ENCODE measurements at regions not wholly inside any gene's neighbourhood (a gene's known extent, or its start where the extent isn't known, plus 50 kb on each side); places are given as distances from the start of the nearest gene placed in this dataset.

DNA sequence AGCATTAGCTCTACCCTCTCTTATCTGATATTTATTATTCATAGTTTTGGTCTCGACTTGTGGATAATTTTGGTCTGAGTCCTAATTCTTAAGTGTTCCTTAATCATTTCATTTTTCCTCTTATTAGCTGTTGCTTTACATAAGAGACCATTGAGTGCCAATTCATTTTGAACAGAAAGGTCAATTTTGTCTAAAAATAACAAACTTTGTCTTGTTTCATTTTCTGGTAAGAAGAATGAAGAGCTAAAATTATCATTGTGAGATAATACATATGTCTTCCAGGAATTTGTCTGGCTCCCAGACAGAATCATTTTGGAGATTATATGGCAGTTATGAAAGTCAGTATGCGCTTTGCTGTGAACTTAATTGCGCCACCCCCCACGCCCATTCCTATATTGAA lies 1471.8 kb downstream of the PCDH7 start:
- TF ChIP-seq, protein P1, sequence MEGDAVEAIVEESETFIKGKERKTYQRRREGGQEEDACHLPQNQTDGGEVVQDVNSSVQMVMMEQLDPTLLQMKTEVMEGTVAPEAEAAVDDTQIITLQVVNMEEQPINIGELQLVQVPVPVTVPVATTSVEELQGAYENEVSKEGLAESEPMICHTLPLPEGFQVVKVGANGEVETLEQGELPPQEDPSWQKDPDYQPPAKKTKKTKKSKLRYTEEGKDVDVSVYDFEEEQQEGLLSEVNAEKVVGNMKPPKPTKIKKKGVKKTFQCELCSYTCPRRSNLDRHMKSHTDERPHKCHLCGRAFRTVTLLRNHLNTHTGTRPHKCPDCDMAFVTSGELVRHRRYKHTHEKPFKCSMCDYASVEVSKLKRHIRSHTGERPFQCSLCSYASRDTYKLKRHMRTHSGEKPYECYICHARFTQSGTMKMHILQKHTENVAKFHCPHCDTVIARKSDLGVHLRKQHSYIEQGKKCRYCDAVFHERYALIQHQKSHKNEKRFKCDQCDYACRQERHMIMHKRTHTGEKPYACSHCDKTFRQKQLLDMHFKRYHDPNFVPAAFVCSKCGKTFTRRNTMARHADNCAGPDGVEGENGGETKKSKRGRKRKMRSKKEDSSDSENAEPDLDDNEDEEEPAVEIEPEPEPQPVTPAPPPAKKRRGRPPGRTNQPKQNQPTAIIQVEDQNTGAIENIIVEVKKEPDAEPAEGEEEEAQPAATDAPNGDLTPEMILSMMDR (IDR thresholded peaks at IDR 0.05; ENCODE audit: low read depth, low read length) = no peak
- no peaks in the 10 kb centered on the region for H3K4me1 ChIP-seq
- no peaks in the 10 kb centered on the region for H3K27me3 ChIP-seq
- DNase-seq = no peak
- no peaks in the 10 kb centered on the region for H3K36me3 ChIP-seq
- no peaks in the 10 kb centered on the region for H3K9me3 ChIP-seq
- H3K4me3 ChIP-seq (ENCODE audit: low read depth, low read length) = no peak overlapping the region

DNA sequence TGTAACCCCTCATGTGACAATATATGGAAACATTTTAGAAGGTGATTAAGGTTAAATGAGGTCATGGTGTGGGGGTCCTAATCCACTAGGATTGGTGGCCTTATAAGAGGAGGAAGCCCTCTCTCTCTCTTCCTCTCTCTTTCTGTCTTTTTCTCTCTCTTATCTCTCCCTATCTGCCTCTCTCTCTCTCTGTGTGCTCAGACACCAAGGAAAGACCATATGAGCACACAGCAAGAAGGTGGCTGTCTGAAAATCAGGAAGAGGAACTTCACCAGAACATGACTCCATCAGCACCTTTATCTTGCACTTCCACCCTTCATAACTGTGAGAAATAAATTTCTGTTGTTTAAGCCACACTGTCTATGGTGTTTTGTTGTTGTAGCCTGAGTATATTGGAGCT lies 1472.2 kb downstream of the PCDH7 start:
- no peaks in the 10 kb centered on the region for H3K27me3 ChIP-seq
- no peak for DNase-seq
- no peaks in the 10 kb centered on the region for H3K4me1 ChIP-seq
- no peaks in the 10 kb centered on the region for H3K36me3 ChIP-seq
- no peaks in the 10 kb centered on the region for H3K9me3 ChIP-seq
- no peak overlapping the region for H3K4me3 ChIP-seq (ENCODE audit: low read depth, low read length)
- TF ChIP-seq, protein P1 (IDR thresholded peaks at IDR 0.05; ENCODE audit: low read depth, low read length) = no peak

DNA sequence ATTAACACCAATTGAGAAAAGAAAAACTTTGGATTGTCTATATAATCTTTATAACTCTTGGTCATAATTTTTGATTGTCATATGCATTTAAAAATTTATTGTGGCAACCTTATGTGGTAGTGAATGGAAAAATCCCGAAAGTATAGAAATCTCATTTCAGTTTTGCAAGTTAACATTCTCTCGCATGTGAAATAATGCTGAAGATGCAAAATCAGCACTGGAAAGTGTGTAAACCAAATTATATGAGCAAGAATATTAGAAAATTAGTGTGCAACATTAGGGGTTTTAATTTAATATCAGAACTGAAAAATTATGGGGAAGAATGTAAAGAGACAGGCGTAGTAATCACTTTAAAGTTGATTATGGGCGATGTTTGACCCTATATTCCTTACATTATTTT lies 1472.8 kb downstream of the PCDH7 start:
- H3K4me1 ChIP-seq = no peaks in the 10 kb centered on the region
- no peak for DNase-seq
- H3K36me3 ChIP-seq = no peaks in the 10 kb centered on the region
- TF ChIP-seq, protein P1 (IDR thresholded peaks at IDR 0.05; ENCODE audit: low read depth, low read length) = no peak
- no peaks in the 10 kb centered on the region for H3K9me3 ChIP-seq
- H3K4me3 ChIP-seq (ENCODE audit: low read depth, low read length) = no peak overlapping the region
- H3K27me3 ChIP-seq = no peaks in the 10 kb centered on the region

DNA sequence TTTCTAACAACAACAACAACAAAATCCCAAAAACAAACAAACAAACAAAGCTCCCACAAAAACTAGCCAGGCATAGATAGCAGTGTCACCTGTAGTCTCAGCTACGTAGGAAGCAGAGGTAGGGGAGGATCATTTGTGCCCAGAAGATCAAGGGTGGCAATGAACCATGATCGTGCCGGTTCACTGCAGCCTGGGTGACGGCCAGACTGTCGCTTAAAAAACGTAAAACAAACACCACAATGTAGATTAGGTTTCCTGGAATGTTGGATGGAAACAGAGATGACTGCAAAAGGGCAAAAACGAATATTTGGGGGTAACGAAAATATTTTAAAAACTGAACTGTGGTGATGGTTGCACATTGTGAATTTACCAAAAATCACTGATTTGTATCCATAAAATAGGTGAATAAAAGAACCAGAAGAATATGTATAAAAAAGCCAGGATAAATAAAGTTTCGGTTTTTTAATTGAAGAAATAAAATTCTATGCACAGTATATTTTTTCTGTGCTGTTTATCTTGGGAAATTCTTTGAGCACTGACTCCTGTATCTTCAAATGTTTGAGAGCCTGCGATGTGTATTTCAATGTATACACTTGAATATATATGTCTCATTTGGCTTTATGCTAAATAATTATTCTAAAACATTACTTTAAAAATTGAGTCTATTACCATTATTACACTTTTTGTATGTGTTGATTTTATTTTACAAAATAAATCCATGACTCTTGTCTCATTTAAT lies 1477.0 kb downstream of the PCDH7 start:
- H3K4me1 ChIP-seq = no peaks in the 10 kb centered on the region
- H3K36me3 ChIP-seq = no peaks in the 10 kb centered on the region
- no peaks in the 10 kb centered on the region for H3K9me3 ChIP-seq
- DNase-seq = no peak
- TF ChIP-seq, protein P1 (IDR thresholded peaks at IDR 0.05; ENCODE audit: low read depth, low read length) = no peak
- H3K4me3 ChIP-seq (ENCODE audit: low read depth, low read length) = no peak overlapping the region
- H3K27me3 ChIP-seq = no peaks in the 10 kb centered on the region

DNA sequence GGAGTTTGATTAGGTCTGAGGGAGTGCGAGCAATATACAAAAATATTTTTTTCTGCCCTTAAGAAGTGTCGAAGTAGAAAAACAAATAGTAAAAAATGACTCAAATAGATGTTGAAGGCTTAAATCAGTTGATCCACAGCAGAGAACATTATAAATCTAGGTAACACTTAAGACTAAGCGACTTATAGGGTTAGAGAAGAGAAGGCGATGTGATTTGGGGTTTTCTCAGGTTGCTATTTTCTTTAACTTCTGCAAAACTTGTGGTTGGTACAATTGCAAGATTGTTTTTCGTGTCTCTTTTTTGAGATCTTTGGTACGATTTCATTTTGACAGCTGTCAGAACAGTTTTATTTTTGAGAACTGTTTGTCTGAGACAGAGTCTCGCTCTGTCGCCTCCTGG lies 1479.5 kb downstream of the PCDH7 start:
- Histone ChIP-seq H3K9me3 (no peaks in the 10 kb centered on the region), H3K36me3 (no peaks in the 10 kb centered on the region), H3K27me3 (no peaks in the 10 kb centered on the region), H3K4me3 (ENCODE audit: low read depth, low read length) (no peak overlapping the region), H3K4me1 (no peaks in the 10 kb centered on the region)
- no peak for DNase-seq
- TF ChIP-seq, protein P1 (IDR thresholded peaks at IDR 0.05; ENCODE audit: low read depth, low read length) = no peak

DNA sequence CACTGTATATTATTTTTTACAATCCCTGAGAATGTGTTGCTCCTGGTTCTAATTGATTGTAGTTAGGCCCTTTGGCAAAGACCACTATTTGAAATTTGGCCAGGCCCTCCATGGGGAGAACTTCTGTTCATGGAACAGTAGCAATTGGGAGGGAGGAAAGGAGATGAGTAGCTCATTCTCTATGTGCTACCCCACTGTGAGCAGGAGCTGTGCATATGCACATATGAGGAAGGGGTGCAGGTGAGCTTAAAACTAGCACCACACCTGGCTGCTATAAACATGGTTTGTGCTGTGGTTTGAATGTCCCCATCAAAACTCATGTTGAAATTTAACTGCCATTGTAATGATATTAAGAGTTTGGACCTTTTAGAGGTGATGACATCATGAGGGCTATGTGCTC lies 1483.2 kb downstream of the PCDH7 start:
- Histone ChIP-seq H3K9me3 (no peaks in the 10 kb centered on the region), H3K4me3 (ENCODE audit: low read depth, low read length) (no peak overlapping the region), H3K36me3 (no peaks in the 10 kb centered on the region), H3K27me3 (no peaks in the 10 kb centered on the region), H3K4me1 (no peaks in the 10 kb centered on the region)
- TF ChIP-seq, protein P1 (IDR thresholded peaks at IDR 0.05; ENCODE audit: low read depth, low read length) = no peak
- no peak for DNase-seq

All from BE2C (cell line).